ENCODE measurements at regions not wholly inside any gene's neighbourhood (a gene's known extent, or its start where the extent isn't known, plus 50 kb on each side); places are given as distances from the start of the nearest gene placed in this dataset.

GRCh38 chr20:60478533-60478932 lies 520.3 kb downstream of the CDH26 start:
- no peak for DNase-seq (ENCODE audit: low read depth)

- DNase-seq (ENCODE audit: low read depth): no peak
These were observed 522.9 kb downstream of the CDH26 start for GRCh38 chr20:60480950-60481742.

GRCh38 chr20:60481743-60482133 lies 523.5 kb downstream of the CDH26 start:
- DNase-seq (ENCODE audit: low read depth): no peak

GRCh38 chr20:60482221-60483008 lies 524.2 kb downstream of the CDH26 start:
- DNase-seq (ENCODE audit: low read depth): no peak

DNA sequence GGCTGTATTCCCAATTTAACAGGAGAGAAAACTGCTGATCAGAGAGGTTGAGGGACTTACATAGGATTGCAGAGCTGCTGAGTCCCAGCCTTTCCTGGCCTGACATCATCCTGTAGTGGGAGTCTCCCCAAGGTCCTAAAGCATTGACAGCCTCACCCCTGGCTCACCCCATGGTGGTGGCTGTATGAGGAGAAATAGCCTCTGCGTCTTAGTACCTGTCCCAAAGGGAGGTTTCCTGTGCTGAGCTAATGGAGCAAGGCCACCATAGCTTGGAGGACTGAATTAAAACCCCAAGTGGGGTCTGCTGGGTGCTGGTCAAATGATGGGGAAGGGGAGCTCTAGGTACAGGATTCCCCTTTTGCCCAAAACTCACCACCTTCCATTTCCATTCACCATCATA lies 525.1 kb downstream of the CDH26 start:
- no peak for DNase-seq (ENCODE audit: low read depth)

DNA sequence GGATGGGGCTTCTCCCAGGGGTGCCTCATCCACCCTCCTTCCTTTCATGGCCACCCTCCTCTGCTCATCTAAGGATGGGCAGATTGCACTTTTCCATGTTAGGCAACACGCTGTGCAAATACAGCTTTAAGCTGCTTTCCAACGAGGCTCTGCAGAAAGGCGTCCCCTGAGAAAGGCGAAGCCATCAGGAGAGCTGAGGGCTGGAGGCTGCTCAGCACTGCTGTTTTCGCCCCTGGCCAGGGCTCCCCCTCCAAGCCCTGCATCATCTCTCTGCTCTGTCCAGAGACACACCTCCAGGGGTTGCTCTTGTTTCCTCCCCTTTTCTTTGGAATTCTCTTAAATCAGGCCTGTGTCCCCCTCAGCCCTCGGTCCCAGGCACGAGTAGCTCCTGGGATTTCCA lies 526.1 kb downstream of the CDH26 start:
- no peak for DNase-seq (ENCODE audit: low read depth)

GRCh38 chr20:60485012-60485760 lies 527.0 kb downstream of the CDH26 start:
- no peak for DNase-seq (ENCODE audit: low read depth)

DNA sequence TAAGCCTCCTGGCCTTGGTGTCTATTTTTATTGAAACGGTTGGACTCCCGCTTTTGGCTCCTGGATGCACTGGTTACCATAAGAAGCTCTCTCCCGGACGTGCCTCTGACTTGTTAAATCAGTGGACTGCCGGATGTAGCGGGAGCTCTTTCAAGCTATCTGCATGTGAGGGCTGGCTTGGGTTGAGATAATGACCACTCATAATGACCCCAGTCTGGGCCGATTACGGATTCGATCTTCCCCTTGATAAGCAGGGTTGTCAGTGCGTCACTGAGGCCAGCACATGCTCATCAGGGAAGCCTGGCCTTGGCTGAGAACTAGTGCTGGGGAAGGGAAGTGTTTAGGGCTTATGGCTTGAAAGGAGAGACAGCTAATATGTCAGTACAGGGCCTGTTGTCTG lies 528.1 kb downstream of the CDH26 start:
- no peak for DNase-seq (ENCODE audit: low read depth)

- DNase-seq (ENCODE audit: low read depth): no peak
These were observed 528.7 kb downstream of the CDH26 start for GRCh38 chr20:60486937-60487336.

GRCh38 chr20:60490217-60491050 lies 532.2 kb downstream of the CDH26 start:
- no peak for DNase-seq (ENCODE audit: low read depth)

DNA sequence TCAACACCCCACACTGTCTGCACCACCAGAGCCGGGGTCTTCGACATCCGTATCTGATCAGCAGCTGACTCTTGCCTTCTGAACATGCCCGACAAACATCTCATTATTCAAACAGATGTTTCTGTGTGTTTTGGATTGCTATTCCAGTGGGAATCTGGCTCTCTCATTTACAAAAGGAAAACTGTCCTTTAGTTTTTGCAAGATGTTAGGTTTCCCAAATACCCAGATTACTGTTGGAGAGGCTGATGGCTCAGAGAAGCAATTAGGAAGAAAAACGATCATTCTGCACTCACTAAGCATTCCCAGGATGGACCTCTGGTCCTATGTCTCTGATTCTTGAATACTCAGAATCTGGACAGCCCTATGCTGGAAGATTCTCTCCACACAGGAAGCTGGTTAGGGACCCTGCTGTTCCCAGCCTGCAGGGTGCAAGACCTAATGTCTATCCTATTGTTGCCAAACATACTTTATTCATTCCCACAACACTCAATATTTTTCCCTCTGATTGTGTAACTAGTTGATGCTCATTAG lies 532.9 kb downstream of the CDH26 start:
- no peak for DNase-seq (ENCODE audit: low read depth)

- no peak for DNase-seq (ENCODE audit: low read depth)
These were observed 536.3 kb downstream of the CDH26 start for GRCh38 chr20:60494476-60494875.

DNA sequence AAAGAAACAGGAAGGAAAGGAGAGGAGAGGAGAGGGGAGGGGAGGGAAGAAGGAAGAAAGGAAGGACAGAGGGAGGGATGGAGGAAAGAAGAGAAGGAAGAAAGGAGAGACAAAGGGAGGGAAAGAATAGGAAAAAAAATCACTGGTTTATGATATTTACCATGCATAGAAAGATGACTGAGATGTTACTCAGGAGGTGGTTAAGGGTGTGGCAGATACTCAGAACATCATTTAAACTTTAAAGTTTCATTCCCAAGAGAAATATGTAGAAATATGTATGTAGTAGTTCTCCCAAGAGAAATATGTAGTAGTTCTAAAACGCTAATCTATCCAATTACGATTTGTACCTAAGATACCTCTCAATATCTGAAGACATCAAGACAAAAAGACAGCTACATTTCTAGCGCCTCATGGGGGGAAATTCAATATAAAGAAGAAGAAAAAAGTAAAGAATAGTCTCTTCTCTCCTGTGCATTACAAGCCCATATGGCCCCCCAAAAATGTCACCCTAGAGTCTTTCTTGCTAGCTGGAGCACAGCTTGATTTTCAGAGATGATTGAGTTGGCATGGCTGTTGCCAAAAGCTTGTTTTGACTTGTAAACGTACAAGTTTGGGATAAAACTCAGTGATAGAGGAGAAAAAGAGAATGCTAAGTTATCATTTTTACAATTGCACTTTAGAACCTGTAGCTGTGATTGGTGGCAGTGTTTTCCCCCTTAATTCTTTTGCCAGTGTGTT lies 539.2 kb downstream of the CDH26 start:
- no peak for DNase-seq (ENCODE audit: low read depth)

GRCh38 chr20:60500038-60500701 lies 541.9 kb downstream of the CDH26 start:
- DNase-seq (ENCODE audit: low read depth): no peak

GRCh38 chr20:60501048-60501447 lies 542.8 kb downstream of the CDH26 start:
- no peak for DNase-seq (ENCODE audit: low read depth)

DNA sequence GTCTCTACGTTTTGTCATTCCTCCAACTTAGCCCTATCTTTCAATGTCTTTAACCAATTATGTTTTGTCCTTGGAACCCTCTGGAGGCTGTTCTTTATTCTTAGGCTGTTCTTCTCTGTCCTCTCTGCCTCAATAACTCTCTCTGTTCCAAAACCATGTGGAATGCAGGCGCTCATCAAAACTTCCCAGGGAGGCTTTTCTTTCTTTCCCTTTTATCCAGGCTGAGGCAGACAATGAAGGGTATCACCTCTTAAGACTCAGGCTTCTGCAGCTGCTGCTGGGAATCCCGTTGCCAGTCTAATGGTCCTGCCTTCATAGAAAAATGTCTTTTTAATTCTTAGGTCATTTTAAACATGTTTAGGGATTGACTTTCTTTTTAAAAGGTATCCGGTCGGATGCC lies 544.7 kb downstream of the CDH26 start:
- no peak for DNase-seq (ENCODE audit: low read depth)

- no peak for DNase-seq (ENCODE audit: low read depth)
These were observed 547.2 kb downstream of the CDH26 start for GRCh38 chr20:60505423-60505822.

- DNase-seq (ENCODE audit: low read depth): no peak
These were observed 547.8 kb downstream of the CDH26 start for GRCh38 chr20:60506061-60506460.

GRCh38 chr20:60507087-60507694 lies 549.0 kb downstream of the CDH26 start:
- DNase-seq (ENCODE audit: low read depth): no peak

DNA sequence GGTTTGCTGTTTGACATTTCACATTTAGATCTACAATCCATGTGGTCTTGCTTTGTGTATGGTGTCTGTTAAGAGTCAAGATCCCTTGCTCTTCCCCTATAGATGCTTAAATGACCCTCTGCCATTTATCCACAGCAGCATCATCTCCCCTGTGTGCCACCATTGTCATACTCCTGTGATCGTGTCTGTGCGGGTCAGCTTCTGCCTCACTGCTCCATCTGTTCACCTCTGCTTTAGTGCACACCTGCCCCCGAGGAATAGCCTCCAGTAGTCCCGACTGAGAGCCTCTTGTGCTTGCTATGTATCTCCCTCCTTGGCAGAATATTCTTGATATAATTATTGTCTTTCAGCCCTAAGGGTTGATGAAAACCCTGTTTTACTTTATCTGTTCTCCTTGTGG lies 551.2 kb downstream of the CDH26 start:
- no peak for DNase-seq (ENCODE audit: low read depth)

Data from Daoy (cell line).